TTC549 (cell line): ENCODE measurements at regions not wholly inside any gene's neighbourhood (a gene's known extent, or its start where the extent isn't known, plus 50 kb on each side); places are given as distances from the start of the nearest gene placed in this dataset.

Experiments
- FAIRE-seq: peaks from 2 replicates; lab custom pipeline; 2012; peaks lifted over from hg19 to GRCh38; lab: Jason Lieb, UNC

GRCh38 chr5:125293223-125293622 is 546.8 kb upstream of the ZNF608 start:
- no peak for FAIRE-seq

- no peak for FAIRE-seq
Measured at GRCh38 chr5:125293726-125294125, 547.3 kb upstream of the ZNF608 start.

- FAIRE-seq = no peak
Measured at GRCh38 chr5:125294844-125295243, 548.4 kb upstream of the ZNF608 start.

GRCh38 chr5:125295405-125295872 is 549.0 kb upstream of the ZNF608 start:
- no peak for FAIRE-seq

DNA sequence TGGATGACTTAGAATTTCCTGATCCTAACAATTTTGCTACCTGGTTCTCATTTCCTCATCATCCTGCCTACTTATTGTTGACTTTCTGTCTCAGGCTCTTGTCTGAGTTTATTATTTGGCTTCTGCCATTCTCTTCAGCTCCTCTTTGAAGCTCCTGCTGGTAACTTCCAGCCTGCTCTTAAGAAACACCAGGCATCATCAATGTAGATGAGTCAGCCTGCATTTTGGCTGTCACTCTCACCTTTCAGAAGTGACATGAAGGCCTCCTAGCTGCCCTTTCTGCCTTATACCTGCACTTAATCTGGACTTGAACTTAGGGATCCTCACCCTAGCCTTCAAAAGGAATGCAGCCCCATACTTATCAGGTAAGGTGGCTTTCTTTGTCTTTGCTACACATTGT is 551.8 kb upstream of the ZNF608 start:
- FAIRE-seq = no peak

GRCh38 chr5:125298746-125299379 is 552.4 kb upstream of the ZNF608 start:
- FAIRE-seq = no peak

DNA sequence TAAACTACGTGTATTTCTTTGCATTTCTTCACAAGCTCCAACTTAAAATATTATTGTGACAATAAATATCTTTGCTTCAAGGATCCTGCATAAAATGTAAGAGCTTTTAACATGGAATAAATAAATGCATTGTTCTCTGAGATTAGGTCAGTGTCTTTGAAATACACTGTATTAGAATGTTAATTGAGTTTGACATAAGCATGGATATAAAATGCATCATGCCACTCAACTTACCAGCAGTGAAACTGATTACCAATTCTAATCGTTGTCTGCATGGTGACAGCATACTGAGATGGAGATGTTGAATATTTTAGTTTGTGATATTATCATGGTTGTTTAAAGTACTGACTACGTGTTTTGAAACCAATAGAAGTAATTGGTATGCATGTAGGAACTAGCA is 555.3 kb upstream of the ZNF608 start:
- FAIRE-seq = no peak

- no peak for FAIRE-seq
Measured at GRCh38 chr5:125302577-125302976, 556.1 kb upstream of the ZNF608 start.

DNA sequence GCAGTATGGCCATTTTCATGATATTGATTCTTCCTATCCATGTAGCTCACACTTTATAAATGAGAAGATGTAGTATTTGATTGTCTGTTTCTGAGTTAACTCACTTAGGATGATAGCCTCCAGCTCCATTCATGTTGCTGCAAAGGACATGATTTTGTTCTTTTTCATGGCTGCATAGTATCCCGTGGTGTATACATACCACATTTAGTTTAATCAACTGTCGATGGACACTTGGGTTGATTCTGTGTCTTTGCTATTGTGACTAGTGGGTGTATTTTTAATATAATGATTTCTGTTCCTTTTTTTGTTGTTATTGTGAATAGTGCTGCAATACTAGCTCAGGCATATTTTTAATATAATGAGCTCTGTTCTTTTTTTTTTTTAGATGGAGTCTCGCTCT is 560.3 kb upstream of the ZNF608 start:
- no peak for FAIRE-seq

GRCh38 chr5:125310749-125311148 is 564.3 kb upstream of the ZNF608 start:
- no peak for FAIRE-seq

DNA sequence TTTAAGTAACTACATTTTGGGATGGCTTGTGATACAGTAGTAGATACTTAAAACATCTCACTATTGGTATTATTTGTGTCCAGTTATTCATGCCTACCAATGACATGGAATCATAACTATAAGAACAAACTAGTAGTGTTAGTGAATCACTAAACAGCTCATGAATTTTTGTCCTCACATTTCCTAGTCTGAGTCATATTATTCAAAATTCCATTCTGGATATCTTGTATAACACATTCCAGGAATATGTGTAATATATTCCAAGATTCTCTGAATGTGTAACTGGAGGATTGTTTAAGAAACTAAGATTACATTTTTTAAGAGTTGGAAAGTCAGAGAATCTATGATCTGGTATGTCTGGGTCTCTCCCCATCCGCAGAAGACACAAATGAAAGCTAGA is 565.3 kb upstream of the ZNF608 start:
- FAIRE-seq = no peak

DNA sequence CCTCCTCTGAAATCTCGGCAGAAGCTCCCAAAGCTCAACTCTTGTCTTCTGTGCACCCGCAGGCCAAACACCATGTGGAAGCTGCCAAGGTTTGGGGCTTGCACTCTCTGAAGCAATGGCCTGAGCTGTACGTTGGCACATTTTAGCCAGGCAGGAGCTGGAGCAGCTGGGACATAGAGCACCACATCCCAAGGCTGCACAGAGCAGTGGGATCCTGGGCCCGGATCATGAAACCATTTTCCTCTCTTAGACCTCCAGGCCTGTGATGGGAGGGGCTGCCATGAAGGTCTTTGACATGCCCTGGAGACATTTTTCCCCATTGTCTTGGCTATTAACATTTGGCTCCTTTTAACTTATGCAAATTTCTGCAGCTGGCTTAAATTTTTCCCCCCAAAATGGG is 567.1 kb upstream of the ZNF608 start:
- FAIRE-seq = no peak

GRCh38 chr5:125315306-125315705 is 568.9 kb upstream of the ZNF608 start:
- FAIRE-seq = no peak

GRCh38 chr5:125316391-125316790 is 570.0 kb upstream of the ZNF608 start:
- FAIRE-seq = no peak

DNA sequence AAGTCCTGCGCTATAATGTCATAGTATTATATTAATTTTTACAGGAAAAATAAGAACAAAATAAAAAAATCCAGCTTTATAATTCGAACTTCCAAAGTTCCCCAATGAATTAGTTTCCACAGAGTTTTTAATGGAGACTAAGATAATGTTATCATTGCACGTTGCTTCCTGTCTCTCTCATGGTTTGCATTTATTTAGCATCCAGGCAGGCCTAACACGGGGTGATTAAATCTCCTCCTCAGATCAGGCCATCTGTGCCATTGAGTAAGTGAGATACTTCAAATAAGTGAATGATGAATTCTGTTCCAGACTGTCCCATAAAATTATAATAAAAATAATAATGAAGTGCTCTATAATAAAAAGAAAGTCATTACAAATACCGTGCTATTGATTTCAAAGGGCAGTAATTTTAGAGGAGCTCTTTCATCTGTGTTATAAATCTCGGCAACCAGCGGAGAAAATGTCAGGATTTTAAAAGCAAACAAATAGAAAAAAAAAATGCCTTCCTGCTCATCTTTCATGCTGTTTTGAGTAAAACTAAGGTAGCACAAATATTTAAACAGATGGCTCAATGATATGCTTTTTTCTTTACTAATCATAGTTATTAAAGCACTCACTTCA is 570.6 kb upstream of the ZNF608 start:
- no peak for FAIRE-seq

DNA sequence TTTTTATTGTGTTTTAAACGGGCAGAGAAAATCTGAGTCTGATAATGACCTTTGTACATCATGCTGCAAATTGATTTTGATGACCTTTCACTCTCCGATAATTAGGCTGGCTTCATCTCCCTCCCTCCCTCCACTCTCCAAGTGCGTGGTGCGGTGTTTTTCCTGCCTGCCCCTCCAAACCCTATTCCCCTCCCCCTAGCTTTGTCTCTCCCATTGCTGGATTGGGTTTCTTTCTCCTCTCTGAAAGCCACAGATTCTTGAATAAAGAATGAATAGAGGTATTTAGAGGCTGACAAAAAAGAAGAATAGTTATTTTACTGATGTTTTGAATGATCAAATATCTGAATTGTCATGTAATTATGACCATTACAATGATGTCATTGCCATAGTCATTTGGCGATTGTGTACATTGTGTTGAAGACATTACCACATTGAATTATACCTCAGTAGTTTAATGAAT is 571.1 kb upstream of the ZNF608 start:
- FAIRE-seq = no peak

DNA sequence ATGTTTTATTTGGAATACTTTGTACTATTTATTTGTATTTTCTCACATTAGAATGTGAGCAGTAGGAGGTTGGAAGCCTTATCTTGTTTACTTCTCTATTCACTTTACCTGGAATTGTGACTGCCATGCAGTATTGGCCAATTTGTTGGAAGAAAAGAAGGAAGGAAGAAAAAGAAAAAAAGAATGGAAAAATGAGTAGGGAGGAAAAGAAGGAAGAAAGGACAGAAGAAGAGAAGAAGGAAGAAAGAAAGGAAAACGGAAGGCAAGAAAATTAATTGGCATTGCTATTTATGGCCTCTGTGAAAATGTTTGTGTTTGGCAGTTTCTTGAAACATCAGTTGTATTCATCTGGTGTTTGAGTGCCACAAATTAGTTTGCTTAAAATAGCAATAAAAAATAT is 575.2 kb upstream of the ZNF608 start:
- no peak for FAIRE-seq

GRCh38 chr5:125323613-125324012 is 577.2 kb upstream of the ZNF608 start:
- FAIRE-seq = no peak

DNA sequence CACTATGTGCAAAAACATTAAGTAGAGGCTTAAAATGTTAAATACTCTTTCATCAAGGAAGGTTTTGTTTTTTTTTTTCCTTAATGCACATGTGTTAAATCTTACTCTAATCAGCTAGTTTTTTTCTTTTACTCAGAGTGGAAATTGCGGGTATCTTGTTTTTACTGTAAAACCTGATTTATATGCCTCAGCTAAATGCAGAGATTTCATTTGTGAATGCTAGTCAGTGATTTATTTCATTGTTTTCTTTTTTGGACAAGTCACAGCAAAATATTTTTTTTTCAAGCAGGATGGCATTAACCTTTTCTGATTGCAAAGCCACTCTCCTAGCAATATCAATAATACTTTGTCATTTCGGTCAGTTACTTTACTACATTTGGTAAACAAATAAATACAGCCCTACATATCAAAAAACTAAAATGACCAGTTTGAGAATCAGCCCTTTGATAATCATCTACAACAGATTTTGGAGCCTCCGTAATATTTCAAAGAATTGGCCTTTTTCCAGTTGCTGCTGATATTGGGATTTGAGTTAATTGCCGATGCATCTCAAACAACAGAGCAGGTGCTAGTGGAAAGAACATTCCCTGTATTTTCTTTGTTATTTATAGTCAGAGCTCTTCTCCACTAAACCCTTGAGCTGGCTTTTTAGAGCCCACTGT is 579.2 kb upstream of the ZNF608 start:
- no peak for FAIRE-seq

GRCh38 chr5:125326150-125326510 is 579.7 kb upstream of the ZNF608 start:
- FAIRE-seq = no peak

DNA sequence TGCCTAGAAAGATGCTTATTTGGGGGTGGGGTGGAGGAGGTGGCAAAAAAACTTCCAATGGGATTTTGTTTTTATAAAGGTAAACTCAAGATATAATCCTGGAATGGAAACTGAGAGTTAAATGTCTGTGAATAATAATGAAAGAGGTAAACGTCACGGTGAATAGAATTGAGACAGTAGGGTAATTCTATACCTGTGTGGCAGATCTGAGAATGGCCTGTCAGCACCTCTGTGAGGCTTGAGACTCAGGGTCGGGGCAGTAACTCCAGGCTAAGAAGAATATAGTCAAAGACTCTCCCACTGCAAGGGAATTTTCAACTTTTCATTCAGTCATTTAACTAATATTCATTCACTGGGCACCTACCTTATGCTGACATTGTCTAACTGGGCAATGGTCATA is 581.2 kb upstream of the ZNF608 start:
- FAIRE-seq = no peak

DNA sequence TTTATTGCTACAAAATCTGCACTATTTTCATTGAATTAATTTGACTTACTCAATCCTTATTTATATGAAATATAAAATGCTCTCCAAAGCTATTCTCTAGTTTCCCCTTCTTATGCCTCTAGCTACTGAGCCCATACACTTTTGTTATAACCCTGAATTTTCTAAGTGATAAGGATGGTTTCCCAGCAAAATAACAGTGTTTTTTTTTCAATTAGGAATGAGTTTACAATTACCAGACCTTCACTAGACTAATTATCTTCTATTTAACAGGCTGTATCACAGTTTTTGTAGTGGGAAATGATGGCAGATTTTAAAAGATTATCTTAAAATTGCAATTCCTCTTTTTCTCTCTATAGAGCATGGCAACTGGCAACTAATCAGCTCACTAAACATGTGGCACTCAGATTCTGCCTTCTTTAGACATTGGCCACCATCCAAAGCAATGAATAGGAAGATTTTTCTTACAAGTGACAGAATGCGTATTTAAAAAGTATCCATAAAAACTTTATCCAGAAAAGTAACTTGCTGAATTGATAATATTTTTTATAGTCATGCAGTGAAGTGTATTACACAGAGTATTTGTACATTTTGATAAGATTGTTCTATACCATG is 585.7 kb upstream of the ZNF608 start:
- FAIRE-seq = no peak

DNA sequence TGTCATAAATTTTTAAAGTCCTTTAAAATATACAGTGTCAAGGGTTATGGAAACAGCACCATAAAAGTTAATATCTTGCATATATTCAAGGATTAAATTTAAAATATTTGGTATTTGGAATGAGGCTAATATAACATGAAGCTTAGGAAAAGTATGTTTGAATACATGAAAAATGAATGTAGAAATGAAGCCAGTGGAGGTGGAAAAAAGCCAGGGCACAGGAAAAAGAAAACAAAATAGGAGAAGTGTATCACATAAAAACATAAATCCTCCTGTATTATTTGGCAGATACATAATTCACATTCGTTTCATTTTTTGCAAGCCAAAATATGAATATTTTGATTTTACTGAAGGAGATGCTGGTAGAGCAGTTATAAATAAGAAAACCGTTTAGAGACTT is 587.0 kb upstream of the ZNF608 start:
- FAIRE-seq = no peak
